HEK293 (cell line): ENCODE measurements at regions not wholly inside any gene's neighbourhood (a gene's known extent, or its start where the extent isn't known, plus 50 kb on each side); places are given as distances from the start of the nearest gene placed in this dataset.

Source experiments
- CTCF ChIA-PET: fragments of 350-600 bp; formaldehyde crosslinking; extraction: SDS; loops from one replicate; lab custom pipeline; 2021; ENCODE audit warnings: antibody characterized with exemption; lab: Yijun Ruan, JAX
- POLR2A ChIA-PET: fragments of 300-600 bp; formaldehyde crosslinking; extraction: SDS; loops from one replicate; lab custom pipeline; 2020; ENCODE audit warnings: antibody characterized with exemption, inconsistent platforms; lab: Yijun Ruan, JAX
- H3K27ac ChIP-seq: fragments of 200-500 bp; sonication (Bioruptor generic); 2 replicates; pipeline ENCODE4 v1.5.1; 2014; ENCODE audit warnings: low read depth, low read length, control low read depth, inconsistent platforms; ENCODE audit errors: extremely low read depth
- H3K36me3 ChIP-seq, 2 experiments: fragments of 200-500 bp in 1 of 2; sonication (Bioruptor generic) in 1 of 2; 1 replicate in 1 of 2; 2 replicates in 1 of 2; pipeline ENCODE4 v1.5.1; 2014 to 2017; ENCODE audit warnings: inconsistent platforms in 2 of 2, low read length in 2 of 2; ENCODE audit not compliant: control insufficient read depth in 2 of 2, insufficient read depth in 1 of 2
- H3K4me1 ChIP-seq: fragments of 200-500 bp; sonication (Bioruptor generic); 2 replicates; pipeline ENCODE4 v1.5.1; 2014; ENCODE audit warnings: mild to moderate bottlenecking, low read length, inconsistent platforms; ENCODE audit not compliant: control insufficient read depth, insufficient read depth
- H3K4me3 ChIP-seq: 2 replicates; pipeline ENCODE4 v1.5.1; 2011; ENCODE audit warnings: low read depth, mild to moderate bottlenecking, control low read depth, low read length, moderate library complexity
- H3K9me3 ChIP-seq: fragments of 200-500 bp; sonication (Bioruptor generic); 2 replicates; pipeline ENCODE4 v1.5.1; 2014; ENCODE audit warnings: low read depth, low read length, inconsistent platforms; ENCODE audit not compliant: control insufficient read depth, insufficient read depth
- HOXD13 ChIP-seq: sonication (generic); formaldehyde crosslinking; IDR thresholded peaks from 2 replicates; pipeline ENCODE4 v1.8.0; 2022; ENCODE audit warnings: missing genetic modification reagents, borderline replicate concordance
- IKZF3 ChIP-seq: fragments of 450-650 bp; IDR thresholded peaks from 2 replicates; pipeline ENCODE4 v1.5.0; 2018; ENCODE audit warnings: missing biosample characterization, mild to moderate bottlenecking, missing genetic modification characterization, moderate library complexity
- OVOL3 ChIP-seq: fragments of 450-650 bp; formaldehyde crosslinking; IDR thresholded peaks from 2 replicates; pipeline ENCODE4 v1.5.1; 2016; ENCODE audit warnings: missing biosample characterization, missing genetic modification characterization
- WT1 ChIP-seq: fragments of 450-650 bp; formaldehyde crosslinking; IDR thresholded peaks from 2 replicates; pipeline ENCODE4 v1.5.1; 2016; ENCODE audit warnings: missing biosample characterization, missing genetic modification characterization
- ZNF16 ChIP-seq: fragments of 450-650 bp; formaldehyde crosslinking; IDR thresholded peaks from 2 replicates; pipeline ENCODE4 v1.5.1; 2016; ENCODE audit warnings: low read depth, missing biosample characterization, missing genetic modification characterization
- ZNF311 ChIP-seq: fragments of 450-650 bp; formaldehyde crosslinking; IDR thresholded peaks from 2 replicates; pipeline ENCODE4 v1.5.1; 2017; ENCODE audit warnings: missing biosample characterization, missing genetic modification characterization, borderline replicate concordance
- ZNF366 ChIP-seq: fragments of 450-650 bp; formaldehyde crosslinking; conservative IDR thresholded peaks from 2 replicates; pipeline ENCODE4 v1.5.1; 2016; ENCODE audit warnings: missing biosample characterization, missing genetic modification characterization
- ZNF426 ChIP-seq: fragments of 450-650 bp; formaldehyde crosslinking; IDR thresholded peaks from 2 replicates; pipeline ENCODE4 v1.5.1; 2017; ENCODE audit warnings: missing biosample characterization, missing genetic modification characterization, mild to moderate bottlenecking, inconsistent platforms, moderate library complexity
- ZNF558 ChIP-seq: fragments of 450-650 bp; formaldehyde crosslinking; IDR thresholded peaks from 2 replicates; pipeline ENCODE4 v1.5.1; 2016; ENCODE audit warnings: missing biosample characterization, missing genetic modification characterization
- TF ChIP-seq, protein P1 (sequence below): fragments of 450-650 bp; formaldehyde crosslinking; IDR thresholded peaks from 2 replicates; pipeline ENCODE4 v1.5.1; 2017; ENCODE audit warnings: missing biosample characterization, missing genetic modification characterization
- TF ChIP-seq, protein P2 (sequence below): fragments of 450-650 bp; formaldehyde crosslinking; IDR thresholded peaks from 2 replicates; pipeline ENCODE4 v1.5.1; 2016; ENCODE audit warnings: missing biosample characterization, missing genetic modification characterization
- TF ChIP-seq, protein P3 (sequence below): fragments of 450-650 bp; formaldehyde crosslinking; IDR thresholded peaks from 2 replicates; pipeline ENCODE4 v1.5.1; 2016; ENCODE audit warnings: missing biosample characterization, missing genetic modification characterization
- TF ChIP-seq, protein P4 (sequence below): fragments of 450-650 bp; formaldehyde crosslinking; IDR thresholded peaks from 2 replicates; pipeline ENCODE4 v1.5.1; 2016; ENCODE audit warnings: missing biosample characterization, missing genetic modification characterization
- TF ChIP-seq, protein P5 (sequence below): fragments of 450-650 bp; formaldehyde crosslinking; conservative IDR thresholded peaks from 2 replicates; pipeline ENCODE4 v1.5.1; 2016; ENCODE audit warnings: low read depth, missing biosample characterization, missing genetic modification characterization
- TF ChIP-seq, protein P6 (sequence below): fragments of 450-650 bp; formaldehyde crosslinking; IDR thresholded peaks from 2 replicates; pipeline ENCODE4 v1.5.1; 2016; ENCODE audit warnings: missing biosample characterization, missing genetic modification characterization
- TF ChIP-seq, protein P7 (sequence below): fragments of 450-650 bp; formaldehyde crosslinking; IDR thresholded peaks from 2 replicates; pipeline ENCODE4 v1.5.1; 2016; ENCODE audit warnings: missing biosample characterization, missing genetic modification characterization

DNA sequence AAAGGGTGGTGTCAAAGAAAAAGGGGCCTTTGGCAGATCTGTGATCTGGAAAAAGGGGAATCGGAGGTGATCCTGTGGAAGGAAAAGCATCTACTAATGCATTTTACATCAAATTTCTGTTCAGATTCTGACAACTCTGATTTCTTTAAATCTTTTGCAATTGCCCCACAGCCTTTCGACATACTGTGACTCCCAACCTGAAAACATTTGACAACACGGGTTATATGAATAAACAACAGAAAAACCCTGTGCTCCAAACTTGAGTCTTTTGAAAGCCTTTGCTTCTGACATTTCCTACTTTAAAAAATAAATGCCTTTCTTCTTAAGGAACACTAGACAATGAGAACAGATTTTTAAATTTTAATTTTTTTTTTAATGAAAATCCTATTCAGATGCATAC, 231.9 kb upstream of the HMGA2 start (continued):
- TF ChIP-seq, protein P1, sequence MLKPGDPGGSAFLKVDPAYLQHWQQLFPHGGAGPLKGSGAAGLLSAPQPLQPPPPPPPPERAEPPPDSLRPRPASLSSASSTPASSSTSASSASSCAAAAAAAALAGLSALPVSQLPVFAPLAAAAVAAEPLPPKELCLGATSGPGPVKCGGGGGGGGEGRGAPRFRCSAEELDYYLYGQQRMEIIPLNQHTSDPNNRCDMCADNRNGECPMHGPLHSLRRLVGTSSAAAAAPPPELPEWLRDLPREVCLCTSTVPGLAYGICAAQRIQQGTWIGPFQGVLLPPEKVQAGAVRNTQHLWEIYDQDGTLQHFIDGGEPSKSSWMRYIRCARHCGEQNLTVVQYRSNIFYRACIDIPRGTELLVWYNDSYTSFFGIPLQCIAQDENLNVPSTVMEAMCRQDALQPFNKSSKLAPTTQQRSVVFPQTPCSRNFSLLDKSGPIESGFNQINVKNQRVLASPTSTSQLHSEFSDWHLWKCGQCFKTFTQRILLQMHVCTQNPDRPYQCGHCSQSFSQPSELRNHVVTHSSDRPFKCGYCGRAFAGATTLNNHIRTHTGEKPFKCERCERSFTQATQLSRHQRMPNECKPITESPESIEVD, result no peak
- TF ChIP-seq, protein P2, sequence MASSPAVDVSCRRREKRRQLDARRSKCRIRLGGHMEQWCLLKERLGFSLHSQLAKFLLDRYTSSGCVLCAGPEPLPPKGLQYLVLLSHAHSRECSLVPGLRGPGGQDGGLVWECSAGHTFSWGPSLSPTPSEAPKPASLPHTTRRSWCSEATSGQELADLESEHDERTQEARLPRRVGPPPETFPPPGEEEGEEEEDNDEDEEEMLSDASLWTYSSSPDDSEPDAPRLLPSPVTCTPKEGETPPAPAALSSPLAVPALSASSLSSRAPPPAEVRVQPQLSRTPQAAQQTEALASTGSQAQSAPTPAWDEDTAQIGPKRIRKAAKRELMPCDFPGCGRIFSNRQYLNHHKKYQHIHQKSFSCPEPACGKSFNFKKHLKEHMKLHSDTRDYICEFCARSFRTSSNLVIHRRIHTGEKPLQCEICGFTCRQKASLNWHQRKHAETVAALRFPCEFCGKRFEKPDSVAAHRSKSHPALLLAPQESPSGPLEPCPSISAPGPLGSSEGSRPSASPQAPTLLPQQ, result no peak
- TF ChIP-seq HOXD13 (CRISPR knock-in tag), result no peak
- TF ChIP-seq, protein P3, sequence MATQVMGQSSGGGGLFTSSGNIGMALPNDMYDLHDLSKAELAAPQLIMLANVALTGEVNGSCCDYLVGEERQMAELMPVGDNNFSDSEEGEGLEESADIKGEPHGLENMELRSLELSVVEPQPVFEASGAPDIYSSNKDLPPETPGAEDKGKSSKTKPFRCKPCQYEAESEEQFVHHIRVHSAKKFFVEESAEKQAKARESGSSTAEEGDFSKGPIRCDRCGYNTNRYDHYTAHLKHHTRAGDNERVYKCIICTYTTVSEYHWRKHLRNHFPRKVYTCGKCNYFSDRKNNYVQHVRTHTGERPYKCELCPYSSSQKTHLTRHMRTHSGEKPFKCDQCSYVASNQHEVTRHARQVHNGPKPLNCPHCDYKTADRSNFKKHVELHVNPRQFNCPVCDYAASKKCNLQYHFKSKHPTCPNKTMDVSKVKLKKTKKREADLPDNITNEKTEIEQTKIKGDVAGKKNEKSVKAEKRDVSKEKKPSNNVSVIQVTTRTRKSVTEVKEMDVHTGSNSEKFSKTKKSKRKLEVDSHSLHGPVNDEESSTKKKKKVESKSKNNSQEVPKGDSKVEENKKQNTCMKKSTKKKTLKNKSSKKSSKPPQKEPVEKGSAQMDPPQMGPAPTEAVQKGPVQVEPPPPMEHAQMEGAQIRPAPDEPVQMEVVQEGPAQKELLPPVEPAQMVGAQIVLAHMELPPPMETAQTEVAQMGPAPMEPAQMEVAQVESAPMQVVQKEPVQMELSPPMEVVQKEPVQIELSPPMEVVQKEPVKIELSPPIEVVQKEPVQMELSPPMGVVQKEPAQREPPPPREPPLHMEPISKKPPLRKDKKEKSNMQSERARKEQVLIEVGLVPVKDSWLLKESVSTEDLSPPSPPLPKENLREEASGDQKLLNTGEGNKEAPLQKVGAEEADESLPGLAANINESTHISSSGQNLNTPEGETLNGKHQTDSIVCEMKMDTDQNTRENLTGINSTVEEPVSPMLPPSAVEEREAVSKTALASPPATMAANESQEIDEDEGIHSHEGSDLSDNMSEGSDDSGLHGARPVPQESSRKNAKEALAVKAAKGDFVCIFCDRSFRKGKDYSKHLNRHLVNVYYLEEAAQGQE (tag by site-specific recombination), result no peak
- TF ChIP-seq, protein P4, sequence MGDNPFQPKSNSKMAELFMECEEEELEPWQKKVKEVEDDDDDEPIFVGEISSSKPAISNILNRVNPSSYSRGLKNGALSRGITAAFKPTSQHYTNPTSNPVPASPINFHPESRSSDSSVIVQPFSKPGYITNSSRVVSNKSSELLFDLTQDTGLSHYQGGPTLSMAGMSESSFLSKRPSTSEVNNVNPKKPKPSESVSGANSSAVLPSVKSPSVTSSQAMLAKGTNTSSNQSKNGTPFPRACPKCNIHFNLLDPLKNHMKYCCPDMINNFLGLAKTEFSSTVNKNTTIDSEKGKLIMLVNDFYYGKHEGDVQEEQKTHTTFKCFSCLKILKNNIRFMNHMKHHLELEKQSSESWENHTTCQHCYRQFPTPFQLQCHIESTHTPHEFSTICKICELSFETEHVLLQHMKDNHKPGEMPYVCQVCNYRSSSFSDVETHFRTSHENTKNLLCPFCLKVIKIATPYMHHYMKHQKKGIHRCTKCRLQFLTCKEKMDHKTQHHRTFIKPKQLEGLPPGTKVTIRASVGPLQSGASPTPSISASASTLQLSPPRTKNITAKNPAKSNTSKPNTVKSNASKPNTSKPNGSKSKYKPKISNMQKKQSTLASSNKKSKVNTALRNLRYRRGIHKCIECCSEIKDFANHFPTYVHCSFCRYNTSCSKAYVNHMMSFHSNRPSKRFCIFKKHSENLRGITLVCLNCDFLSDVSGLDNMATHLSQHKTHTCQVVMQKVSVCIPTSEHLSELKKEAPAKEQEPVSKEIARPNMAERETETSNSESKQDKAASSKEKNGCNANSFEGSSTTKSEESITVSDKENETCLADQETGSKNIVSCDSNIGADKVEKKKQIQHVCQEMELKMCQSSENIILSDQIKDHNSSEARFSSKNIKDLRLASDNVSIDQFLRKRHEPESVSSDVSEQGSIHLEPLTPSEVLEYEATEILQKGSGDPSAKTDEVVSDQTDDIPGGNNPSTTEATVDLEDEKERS (tag by site-specific recombination), result no peak

DNA sequence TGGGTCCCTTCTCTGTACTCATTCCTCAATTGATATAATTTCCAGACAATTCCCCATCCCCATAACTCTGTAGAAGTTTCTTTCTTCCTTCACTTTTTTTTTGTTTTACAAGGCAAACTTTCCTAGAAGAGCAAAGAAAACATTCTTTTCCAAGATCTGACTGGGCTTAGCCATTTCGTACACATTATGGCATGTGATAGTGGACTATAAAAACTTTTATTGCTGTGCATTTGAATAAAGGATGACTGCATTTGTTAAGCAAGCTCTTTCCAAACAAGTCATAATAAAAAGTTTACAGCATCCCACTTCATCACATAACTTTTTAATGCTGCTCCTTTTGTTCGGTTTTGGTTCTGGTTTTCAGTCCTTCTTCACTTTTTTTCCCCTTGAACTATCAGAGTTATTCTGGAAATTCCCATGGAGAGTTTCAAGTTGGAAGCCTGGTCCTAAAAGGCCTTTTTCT, 231.0 kb upstream of the HMGA2 start:
- Histone ChIP-seq H3K9me3 (no peaks in the 10 kb centered on the region), H3K4me3 (no peak overlapping the region), H3K4me1 (peaks cover 33% of the 10 kb centered on the region), H3K36me3 (no peaks in the 10 kb centered on the region), H3K27ac (no peak overlapping the region)
- POLR2A ChIA-PET, result no interaction called here
- CTCF ChIA-PET, result interaction anchor here (0.6 to 2.4 kb wide), 2 partner anchors 9 to 514 kb away, joined by 4 to 8 read pairs; no protein-coding TSS in a partner anchor
- TF ChIP-seq, protein P5, sequence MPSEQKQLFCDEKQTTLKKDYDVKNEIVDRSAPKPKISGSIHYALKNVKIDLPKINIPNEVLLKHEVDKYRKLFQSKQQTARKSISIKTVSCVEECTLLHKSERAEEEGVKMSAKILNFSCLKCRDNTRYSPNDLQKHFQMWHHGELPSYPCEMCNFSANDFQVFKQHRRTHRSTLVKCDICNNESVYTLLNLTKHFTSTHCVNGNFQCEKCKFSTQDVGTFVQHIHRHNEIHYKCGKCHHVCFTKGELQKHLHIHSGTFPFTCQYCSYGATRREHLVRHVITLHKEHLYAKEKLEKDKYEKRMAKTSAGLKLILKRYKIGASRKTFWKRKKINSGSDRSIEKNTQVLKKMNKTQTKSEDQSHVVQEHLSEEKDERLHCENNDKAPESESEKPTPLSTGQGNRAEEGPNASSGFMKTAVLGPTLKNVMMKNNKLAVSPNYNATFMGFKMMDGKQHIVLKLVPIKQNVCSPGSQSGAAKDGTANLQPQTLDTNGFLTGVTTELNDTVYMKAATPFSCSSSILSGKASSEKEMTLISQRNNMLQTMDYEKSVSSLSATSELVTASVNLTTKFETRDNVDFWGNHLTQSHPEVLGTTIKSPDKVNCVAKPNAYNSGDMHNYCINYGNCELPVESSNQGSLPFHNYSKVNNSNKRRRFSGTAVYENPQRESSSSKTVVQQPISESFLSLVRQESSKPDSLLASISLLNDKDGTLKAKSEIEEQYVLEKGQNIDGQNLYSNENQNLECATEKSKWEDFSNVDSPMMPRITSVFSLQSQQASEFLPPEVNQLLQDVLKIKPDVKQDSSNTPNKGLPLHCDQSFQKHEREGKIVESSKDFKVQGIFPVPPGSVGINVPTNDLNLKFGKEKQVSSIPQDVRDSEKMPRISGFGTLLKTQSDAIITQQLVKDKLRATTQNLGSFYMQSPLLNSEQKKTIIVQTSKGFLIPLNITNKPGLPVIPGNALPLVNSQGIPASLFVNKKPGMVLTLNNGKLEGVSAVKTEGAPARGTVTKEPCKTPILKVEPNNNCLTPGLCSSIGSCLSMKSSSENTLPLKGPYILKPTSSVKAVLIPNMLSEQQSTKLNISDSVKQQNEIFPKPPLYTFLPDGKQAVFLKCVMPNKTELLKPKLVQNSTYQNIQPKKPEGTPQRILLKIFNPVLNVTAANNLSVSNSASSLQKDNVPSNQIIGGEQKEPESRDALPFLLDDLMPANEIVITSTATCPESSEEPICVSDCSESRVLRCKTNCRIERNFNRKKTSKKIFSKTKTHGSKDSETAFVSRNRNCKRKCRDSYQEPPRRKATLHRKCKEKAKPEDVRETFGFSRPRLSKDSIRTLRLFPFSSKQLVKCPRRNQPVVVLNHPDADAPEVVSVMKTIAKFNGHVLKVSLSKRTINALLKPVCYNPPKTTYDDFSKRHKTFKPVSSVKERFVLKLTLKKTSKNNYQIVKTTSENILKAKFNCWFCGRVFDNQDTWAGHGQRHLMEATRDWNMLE (tag by site-specific recombination), result 0 out of 2 replicates have a peak, but pooled peaks have one; percentile 22
- TF ChIP-seq ZNF426 (tag by site-specific recombination), result no peak
- no peak for TF ChIP-seq ZNF311 (tag by site-specific recombination)
- TF ChIP-seq, protein P6, sequence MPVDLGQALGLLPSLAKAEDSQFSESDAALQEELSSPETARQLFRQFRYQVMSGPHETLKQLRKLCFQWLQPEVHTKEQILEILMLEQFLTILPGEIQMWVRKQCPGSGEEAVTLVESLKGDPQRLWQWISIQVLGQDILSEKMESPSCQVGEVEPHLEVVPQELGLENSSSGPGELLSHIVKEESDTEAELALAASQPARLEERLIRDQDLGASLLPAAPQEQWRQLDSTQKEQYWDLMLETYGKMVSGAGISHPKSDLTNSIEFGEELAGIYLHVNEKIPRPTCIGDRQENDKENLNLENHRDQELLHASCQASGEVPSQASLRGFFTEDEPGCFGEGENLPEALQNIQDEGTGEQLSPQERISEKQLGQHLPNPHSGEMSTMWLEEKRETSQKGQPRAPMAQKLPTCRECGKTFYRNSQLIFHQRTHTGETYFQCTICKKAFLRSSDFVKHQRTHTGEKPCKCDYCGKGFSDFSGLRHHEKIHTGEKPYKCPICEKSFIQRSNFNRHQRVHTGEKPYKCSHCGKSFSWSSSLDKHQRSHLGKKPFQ, result peak; percentile 34; the same call in 1 of the 2 replicates
- peak; percentile 61 for TF ChIP-seq IKZF3 (tag by site-specific recombination)
- TF ChIP-seq, protein P7, sequence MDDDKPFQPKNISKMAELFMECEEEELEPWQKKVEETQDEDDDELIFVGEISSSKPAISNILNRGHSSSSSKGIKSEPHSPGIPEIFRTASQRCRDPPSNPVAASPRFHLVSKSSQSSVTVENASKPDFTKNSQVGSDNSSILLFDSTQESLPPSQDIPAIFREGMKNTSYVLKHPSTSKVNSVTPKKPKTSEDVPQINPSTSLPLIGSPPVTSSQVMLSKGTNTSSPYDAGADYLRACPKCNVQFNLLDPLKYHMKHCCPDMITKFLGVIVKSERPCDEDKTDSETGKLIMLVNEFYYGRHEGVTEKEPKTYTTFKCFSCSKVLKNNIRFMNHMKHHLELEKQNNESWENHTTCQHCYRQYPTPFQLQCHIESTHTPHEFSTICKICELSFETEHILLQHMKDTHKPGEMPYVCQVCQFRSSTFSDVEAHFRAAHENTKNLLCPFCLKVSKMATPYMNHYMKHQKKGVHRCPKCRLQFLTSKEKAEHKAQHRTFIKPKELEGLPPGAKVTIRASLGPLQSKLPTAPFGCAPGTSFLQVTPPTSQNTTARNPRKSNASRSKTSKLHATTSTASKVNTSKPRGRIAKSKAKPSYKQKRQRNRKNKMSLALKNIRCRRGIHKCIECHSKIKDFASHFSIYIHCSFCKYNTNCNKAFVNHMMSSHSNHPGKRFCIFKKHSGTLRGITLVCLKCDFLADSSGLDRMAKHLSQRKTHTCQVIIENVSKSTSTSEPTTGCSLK (tag by site-specific recombination), result no peak
- peak; percentile 45; the same call in 1 of the 2 replicates for TF ChIP-seq OVOL3 (tag by site-specific recombination)
- TF ChIP-seq WT1 (tag by site-specific recombination), result no peak
- no peak for TF ChIP-seq ZNF558 (tag by site-specific recombination)
- peak; percentile 52; the same call in 1 of the 2 replicates for TF ChIP-seq ZNF366 (tag by site-specific recombination)
- no peak for TF ChIP-seq ZNF16
